Right cardiac atrium (tissue), 5 donors: ENCODE measurements at regions not wholly inside any gene's neighbourhood (a gene's known extent, or its start where the extent isn't known, plus 50 kb on each side); places are given as distances from the start of the nearest gene placed in this dataset.
A peak's percentile ranks its signal among the peaks of the same experiment; 100 is the strongest.

Source experiments
- ATAC-seq, 2 donors: fragments of 200-7000 bp; cut with Tn5 transposase; one replicate each; pipeline versions ENCODE4 v1.8.0 to v1.9.1; 2020; ENCODE audit warnings: moderate library complexity in 2 of 2, mild to moderate bottlenecking in 1 of 2
- DNase-seq, 3 donors: peaks; one replicate each; pipeline ENCODE4 v3.0.0-alpha.2; 2020
- H3K27ac ChIP-seq: one replicate; pipeline ENCODE4 v1.5.1; 2013; ENCODE audit warnings: mild to moderate bottlenecking, low read length, control low read depth, moderate library complexity
- H3K27me3 ChIP-seq: one replicate; pipeline ENCODE4 v1.6.1; 2013; ENCODE audit not compliant: control insufficient read depth, insufficient read depth
- H3K4me1 ChIP-seq: one replicate; pipeline ENCODE4 v1.6.1; 2013; ENCODE audit warnings: low read length; ENCODE audit not compliant: control insufficient read depth, insufficient read depth
- H3K4me3 ChIP-seq: one replicate; pipeline ENCODE4 v1.5.1; 2013; ENCODE audit warnings: low read length, control low read depth
- H3K9me3 ChIP-seq: one replicate; pipeline ENCODE4 v1.6.1; 2013; ENCODE audit warnings: low read length; ENCODE audit not compliant: control insufficient read depth
- WGBS: extraction: QIAGEN DNeasy Blood & Tissue Kit; methylation state at CpG from one replicate; pipeline ENCODE4 v1.1.7; 2013; 5-methylcytosine and 5-hydroxymethylcytosine counted together
- intact Hi-C, 4 donors: fragments of 100-400 bp; cut with DNase I; formaldehyde crosslinking; loops; one replicate each; pipeline versions ENCODE4 v1.11.0 to v1.14.0; 2022 to 2023
- donor health status: healthy with polysubstance abuse.
- donor health status: DM: no; HTN: yes; CAD: no.
- donor health status: DM: no; HTN: no; CAD: no.
- donor health status: DM: no; HTN: yes; CAD: no; lungs with severe emphysema.
- donor health status: DM: yes; HTN: yes; CAD: no.

GRCh38 chr3:41089566-41089965, 109.7 kb upstream of the CTNNB1 start:
- Histone ChIP-seq H3K4me3 (no peak overlapping the region), H3K4me1 (peaks cover 4% of the 10 kb centered on the region), H3K27me3 (no peaks in the 10 kb centered on the region), H3K27ac (no peak overlapping the region), H3K9me3 (no peaks in the 10 kb centered on the region)
- DNase-seq: no peak
- 93% methylated on average over 1 of the region's 1 CpG for WGBS
- intact Hi-C loops: no loop called here
- no peak for ATAC-seq

- no peaks in the 10 kb centered on the region for H3K9me3 ChIP-seq
- no peaks in the 10 kb centered on the region for H3K27me3 ChIP-seq
- DNase-seq (peak in 1 of 3 donors; percentile 54), ATAC-seq (peak; percentile 13 to 64)
- WGBS: 48% methylated on average over 4 of the region's 4 CpGs
- peaks cover 4% of the 10 kb centered on the region for H3K4me1 ChIP-seq
- no peak overlapping the region for H3K27ac ChIP-seq
- no peak overlapping the region for H3K4me3 ChIP-seq
- intact Hi-C loops: no loop called here
These were observed 106.5 kb upstream of the CTNNB1 start for GRCh38 chr3:41092844-41093243.

- WGBS: 97% methylated on average over 3 of the region's 3 CpGs
- ATAC-seq: no peak
- H3K4me1 ChIP-seq: peaks cover 4% of the 10 kb centered on the region
- intact Hi-C loops: no loop called here
- H3K27me3 ChIP-seq: no peaks in the 10 kb centered on the region
- H3K9me3 ChIP-seq: no peaks in the 10 kb centered on the region
- DNase-seq: no peak
- no peak overlapping the region for H3K27ac ChIP-seq
- no peak overlapping the region for H3K4me3 ChIP-seq
These were observed 105.8 kb upstream of the CTNNB1 start for GRCh38 chr3:41093476-41093875.

- no peak overlapping the region for H3K4me3 ChIP-seq
- peaks cover 2% of the 10 kb centered on the region for H3K4me1 ChIP-seq
- no peaks in the 10 kb centered on the region for H3K27me3 ChIP-seq
- ATAC-seq (no peak), DNase-seq (no peak)
- intact Hi-C loops: no loop called here
- H3K27ac ChIP-seq: no peak overlapping the region
- 90% methylated on average over 4 of the region's 4 CpGs for WGBS
- H3K9me3 ChIP-seq: no peaks in the 10 kb centered on the region
These were observed 105.0 kb upstream of the CTNNB1 start for GRCh38 chr3:41094351-41094750.

GRCh38 chr3:41095702-41096101, 103.6 kb upstream of the CTNNB1 start:
- H3K4me1 ChIP-seq: peaks cover 2% of the 10 kb centered on the region
- WGBS: 89% methylated on average over 8 of the region's 8 CpGs
- no peak for ATAC-seq
- no peaks in the 10 kb centered on the region for H3K9me3 ChIP-seq
- H3K27me3 ChIP-seq: no peaks in the 10 kb centered on the region
- DNase-seq: no peak
- H3K27ac ChIP-seq: no peak overlapping the region
- intact Hi-C loops: no loop called here
- H3K4me3 ChIP-seq: no peak overlapping the region

GRCh38 chr3:41097896-41098496, 101.3 kb upstream of the CTNNB1 start:
- 65% methylated on average over 3 of the region's 3 CpGs for WGBS
- no peaks in the 10 kb centered on the region for H3K9me3 ChIP-seq
- intact Hi-C loops: no loop called here
- peak; percentile 27 to 67 for ATAC-seq
- no peaks in the 10 kb centered on the region for H3K27me3 ChIP-seq
- peaks cover 5% of the 10 kb centered on the region for H3K4me1 ChIP-seq
- no peak overlapping the region for H3K4me3 ChIP-seq
- H3K27ac ChIP-seq: no peak overlapping the region
- DNase-seq: no peak

- Histone ChIP-seq H3K4me1 (peaks cover 8% of the 10 kb centered on the region), H3K27me3 (no peaks in the 10 kb centered on the region), H3K4me3 (no peak overlapping the region), H3K27ac (no peak overlapping the region), H3K9me3 (no peaks in the 10 kb centered on the region)
- ATAC-seq (no peak), DNase-seq (no peak)
- intact Hi-C loops: no loop called here
- WGBS: 94% methylated on average over 1 of the region's 1 CpG
These were observed 98.1 kb upstream of the CTNNB1 start for GRCh38 chr3:41101231-41101630.

GRCh38 chr3:41102053-41102556, 97.2 kb upstream of the CTNNB1 start:
- intact Hi-C loops: no loop called here
- Histone ChIP-seq H3K27me3 (no peaks in the 10 kb centered on the region), H3K27ac (no peak overlapping the region), H3K9me3 (no peaks in the 10 kb centered on the region), H3K4me3 (no peak overlapping the region), H3K4me1 (peaks cover 8% of the 10 kb centered on the region)
- no peak for DNase-seq
- 92% methylated on average over 5 of the region's 5 CpGs for WGBS
- no peak for ATAC-seq

GRCh38 chr3:41102750-41103149, 96.6 kb upstream of the CTNNB1 start:
- H3K4me1 ChIP-seq: peaks cover 8% of the 10 kb centered on the region
- intact Hi-C loops: no loop called here
- no peaks in the 10 kb centered on the region for H3K9me3 ChIP-seq
- ATAC-seq (peak; percentile 72 to 76), DNase-seq (no peak)
- H3K4me3 ChIP-seq: no peak overlapping the region
- 67% methylated on average over 3 of the region's 3 CpGs for WGBS
- no peak overlapping the region for H3K27ac ChIP-seq
- H3K27me3 ChIP-seq: no peaks in the 10 kb centered on the region

GRCh38 chr3:41103200-41103599, 96.1 kb upstream of the CTNNB1 start:
- H3K27ac ChIP-seq: no peak overlapping the region
- no peaks in the 10 kb centered on the region for H3K27me3 ChIP-seq
- H3K4me1 ChIP-seq: peaks cover 6% of the 10 kb centered on the region
- no peak overlapping the region for H3K4me3 ChIP-seq
- no peaks in the 10 kb centered on the region for H3K9me3 ChIP-seq
- ATAC-seq (peak in 1 of 2 donors; percentile 12), DNase-seq (no peak)
- intact Hi-C loops: no loop called here
- WGBS: 87% methylated on average over 2 of the region's 2 CpGs

GRCh38 chr3:41104147-41104546, 95.2 kb upstream of the CTNNB1 start:
- Histone ChIP-seq H3K27me3 (no peaks in the 10 kb centered on the region), H3K4me3 (no peak overlapping the region), H3K9me3 (no peaks in the 10 kb centered on the region), H3K27ac (no peak overlapping the region), H3K4me1 (peaks cover 6% of the 10 kb centered on the region)
- intact Hi-C loops: no loop called here
- DNase-seq (no peak), ATAC-seq (peak in 1 of 2 donors; percentile 13)
- 71% methylated on average over 3 of the region's 3 CpGs for WGBS

- H3K27ac ChIP-seq: no peak overlapping the region
- DNase-seq (no peak), ATAC-seq (no peak)
- H3K27me3 ChIP-seq: no peaks in the 10 kb centered on the region
- no peaks in the 10 kb centered on the region for H3K9me3 ChIP-seq
- peaks cover 6% of the 10 kb centered on the region for H3K4me1 ChIP-seq
- H3K4me3 ChIP-seq: no peak overlapping the region
- intact Hi-C loops: no loop called here
- 88% methylated on average over 2 of the region's 2 CpGs for WGBS
These were observed 92.6 kb upstream of the CTNNB1 start for GRCh38 chr3:41106691-41107090.
